ENCODE measurements at regions not wholly inside any gene's neighbourhood (a gene's known extent, or its start where the extent isn't known, plus 50 kb on each side); places are given as distances from the start of the nearest gene placed in this dataset.

DNA sequence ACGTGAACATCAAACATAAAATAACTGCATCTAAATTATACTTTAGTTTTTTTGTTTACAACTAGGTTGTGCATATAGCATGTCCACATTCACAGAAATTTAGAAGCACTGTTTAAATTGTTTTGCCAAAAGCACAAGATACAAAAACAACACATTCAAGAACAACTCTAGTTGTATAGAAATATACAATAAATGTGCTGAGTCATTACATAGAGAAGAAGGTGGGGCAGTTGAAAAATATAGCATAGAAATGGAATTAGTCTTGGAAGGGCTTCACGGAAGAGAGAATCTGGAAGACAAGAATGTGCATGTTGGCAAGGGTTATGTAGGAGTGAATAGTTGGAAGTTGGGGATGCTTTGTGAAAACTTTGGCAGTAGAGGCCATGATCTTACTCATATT, 239.0 kb upstream of the GLRA2 start:
- TF ChIP-seq, protein P1, sequence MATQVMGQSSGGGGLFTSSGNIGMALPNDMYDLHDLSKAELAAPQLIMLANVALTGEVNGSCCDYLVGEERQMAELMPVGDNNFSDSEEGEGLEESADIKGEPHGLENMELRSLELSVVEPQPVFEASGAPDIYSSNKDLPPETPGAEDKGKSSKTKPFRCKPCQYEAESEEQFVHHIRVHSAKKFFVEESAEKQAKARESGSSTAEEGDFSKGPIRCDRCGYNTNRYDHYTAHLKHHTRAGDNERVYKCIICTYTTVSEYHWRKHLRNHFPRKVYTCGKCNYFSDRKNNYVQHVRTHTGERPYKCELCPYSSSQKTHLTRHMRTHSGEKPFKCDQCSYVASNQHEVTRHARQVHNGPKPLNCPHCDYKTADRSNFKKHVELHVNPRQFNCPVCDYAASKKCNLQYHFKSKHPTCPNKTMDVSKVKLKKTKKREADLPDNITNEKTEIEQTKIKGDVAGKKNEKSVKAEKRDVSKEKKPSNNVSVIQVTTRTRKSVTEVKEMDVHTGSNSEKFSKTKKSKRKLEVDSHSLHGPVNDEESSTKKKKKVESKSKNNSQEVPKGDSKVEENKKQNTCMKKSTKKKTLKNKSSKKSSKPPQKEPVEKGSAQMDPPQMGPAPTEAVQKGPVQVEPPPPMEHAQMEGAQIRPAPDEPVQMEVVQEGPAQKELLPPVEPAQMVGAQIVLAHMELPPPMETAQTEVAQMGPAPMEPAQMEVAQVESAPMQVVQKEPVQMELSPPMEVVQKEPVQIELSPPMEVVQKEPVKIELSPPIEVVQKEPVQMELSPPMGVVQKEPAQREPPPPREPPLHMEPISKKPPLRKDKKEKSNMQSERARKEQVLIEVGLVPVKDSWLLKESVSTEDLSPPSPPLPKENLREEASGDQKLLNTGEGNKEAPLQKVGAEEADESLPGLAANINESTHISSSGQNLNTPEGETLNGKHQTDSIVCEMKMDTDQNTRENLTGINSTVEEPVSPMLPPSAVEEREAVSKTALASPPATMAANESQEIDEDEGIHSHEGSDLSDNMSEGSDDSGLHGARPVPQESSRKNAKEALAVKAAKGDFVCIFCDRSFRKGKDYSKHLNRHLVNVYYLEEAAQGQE (IDR thresholded peaks at IDR 0.05; ENCODE audit: low read depth, low read length) = no peak
- TF ChIP-seq EGR1 (IDR thresholded peaks at IDR 0.05; ENCODE audit: borderline replicate concordance in 1 of 2, low read depth in 2 of 2, low read length in 2 of 2) (no peak), MEF2B (IDR thresholded peaks at IDR 0.05; ENCODE audit: partially characterized antibody, poor library complexity, severe bottlenecking) (no peak)

All from GM12878 (cell line).